Left lung (tissue), 4 donors: ENCODE measurements at regions not wholly inside any gene's neighbourhood (a gene's known extent, or its start where the extent isn't known, plus 50 kb on each side); places are given as distances from the start of the nearest gene placed in this dataset.

Experiments used
- ATAC-seq: fragments of 200-7000 bp; cut with Tn5 transposase; one replicate; pipeline ENCODE4 v1.9.1; 2020; ENCODE audit warnings: moderate library complexity
- DNase-seq, 4 donors: peaks; one replicate each; pipeline ENCODE4 v3.0.0-alpha.2; 2013 to 2020
- H3K27ac ChIP-seq, 2 donors: fragments of 200-600 bp; sonication (generic) in 1 of 2; one replicate each; pipeline versions ENCODE4 v1.5.0 to v1.8.0; 2020 to 2021
- H3K27me3 ChIP-seq, 2 donors: fragments of 200-600 bp; sonication (generic) in 1 of 2; one replicate each; pipeline versions ENCODE4 v1.5.0 to v1.8.0; 2020 to 2021
- H3K36me3 ChIP-seq, 2 donors: fragments of 200-600 bp; sonication (generic) in 1 of 2; one replicate each; pipeline versions ENCODE4 v1.5.0 to v1.8.0; 2020 to 2021
- H3K4me1 ChIP-seq, 2 donors: fragments of 200-600 bp; one replicate each; pipeline ENCODE4 v1.8.0; 2021
- H3K4me3 ChIP-seq, 2 donors: fragments of 200-600 bp; sonication (generic) in 1 of 2; one replicate each; pipeline versions ENCODE4 v1.5.0 to v1.8.0; 2020 to 2021; ENCODE audit warnings: mild to moderate bottlenecking in 1 of 2
- H3K9me3 ChIP-seq, 2 donors: fragments of 200-600 bp; sonication (generic) in 1 of 2; one replicate each; pipeline versions ENCODE4 v1.5.0 to v1.8.0; 2020 to 2021
- intact Hi-C, 2 donors: fragments of 100-400 bp; cut with DNase I; formaldehyde crosslinking; loops; one replicate each; pipeline versions ENCODE4 v1.11.2 to v1.14.2; 2022
- TF ChIP-seq, protein P1 (sequence below), 2 donors: fragments of 200-600 bp; sonication (generic) in 1 of 2; IDR thresholded peaks; one replicate each; pipeline versions ENCODE4 v1.5.0 to v1.8.0; 2021; ENCODE audit warnings: antibody characterized with exemption in 2 of 2
- donor health status: DM: no; HTN: yes; CAD: no.
- donor health status: DM: no; HTN: no; CAD: no.

- no peak overlapping the region for H3K27ac ChIP-seq
- H3K4me1 ChIP-seq = peaks cover 20 to 53% of the 10 kb centered on the region in 2 donors
- no peaks in the 10 kb centered on the region for H3K36me3 ChIP-seq
- H3K27me3 ChIP-seq = no peaks in the 10 kb centered on the region
- H3K9me3 ChIP-seq = no peaks in the 10 kb centered on the region
- DNase-seq (no peak), ATAC-seq (no peak)
- TF ChIP-seq, protein P1, sequence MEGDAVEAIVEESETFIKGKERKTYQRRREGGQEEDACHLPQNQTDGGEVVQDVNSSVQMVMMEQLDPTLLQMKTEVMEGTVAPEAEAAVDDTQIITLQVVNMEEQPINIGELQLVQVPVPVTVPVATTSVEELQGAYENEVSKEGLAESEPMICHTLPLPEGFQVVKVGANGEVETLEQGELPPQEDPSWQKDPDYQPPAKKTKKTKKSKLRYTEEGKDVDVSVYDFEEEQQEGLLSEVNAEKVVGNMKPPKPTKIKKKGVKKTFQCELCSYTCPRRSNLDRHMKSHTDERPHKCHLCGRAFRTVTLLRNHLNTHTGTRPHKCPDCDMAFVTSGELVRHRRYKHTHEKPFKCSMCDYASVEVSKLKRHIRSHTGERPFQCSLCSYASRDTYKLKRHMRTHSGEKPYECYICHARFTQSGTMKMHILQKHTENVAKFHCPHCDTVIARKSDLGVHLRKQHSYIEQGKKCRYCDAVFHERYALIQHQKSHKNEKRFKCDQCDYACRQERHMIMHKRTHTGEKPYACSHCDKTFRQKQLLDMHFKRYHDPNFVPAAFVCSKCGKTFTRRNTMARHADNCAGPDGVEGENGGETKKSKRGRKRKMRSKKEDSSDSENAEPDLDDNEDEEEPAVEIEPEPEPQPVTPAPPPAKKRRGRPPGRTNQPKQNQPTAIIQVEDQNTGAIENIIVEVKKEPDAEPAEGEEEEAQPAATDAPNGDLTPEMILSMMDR (IDR thresholded peaks at IDR 0.05) = no peak
- H3K4me3 ChIP-seq = no peak overlapping the region
- intact Hi-C loops = no loop called here
These were observed 66.5 kb upstream of the ERRFI1 start for GRCh38 chr1:8092657-8093056.

DNA sequence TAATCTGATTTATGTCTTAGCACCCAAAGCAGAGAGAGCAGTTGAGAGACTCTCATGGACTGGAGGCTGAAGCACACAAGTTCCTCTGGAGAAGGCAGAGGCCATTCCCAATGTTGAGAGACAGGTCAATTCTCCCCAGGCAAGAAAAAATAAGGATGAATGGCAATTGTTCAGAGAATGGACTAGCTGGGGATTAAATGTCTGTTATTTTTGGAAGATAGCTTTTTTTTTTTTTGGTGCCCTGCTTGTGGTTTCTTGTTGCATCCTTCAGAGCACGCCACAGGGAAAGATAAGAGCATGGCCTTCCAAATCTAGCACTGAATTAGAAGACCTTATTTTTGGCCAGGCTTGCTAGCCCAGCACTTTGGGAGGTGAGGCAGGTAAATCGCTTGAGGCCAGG is 65.6 kb upstream of the ERRFI1 start:
- Histone ChIP-seq H3K27ac (no peak overlapping the region), H3K36me3 (no peaks in the 10 kb centered on the region), H3K4me1 (peaks cover 20 to 44% of the 10 kb centered on the region in 2 donors), H3K4me3 (no peak overlapping the region), H3K27me3 (no peaks in the 10 kb centered on the region), H3K9me3 (no peaks in the 10 kb centered on the region)
- ATAC-seq = no peak
- intact Hi-C loops = no loop called here
- TF ChIP-seq, protein P1 (IDR thresholded peaks at IDR 0.05) = no peak
- no peak for DNase-seq

GRCh38 chr1:8090241-8090702 is 64.2 kb upstream of the ERRFI1 start:
- Histone ChIP-seq H3K27ac (peak overlapping the region; percentile 20 to 72), H3K27me3 (no peaks in the 10 kb centered on the region), H3K36me3 (no peaks in the 10 kb centered on the region), H3K4me3 (no peak overlapping the region), H3K4me1 (peaks cover 15 to 31% of the 10 kb centered on the region in 2 donors), H3K9me3 (no peaks in the 10 kb centered on the region)
- intact Hi-C loops = no loop called here
- TF ChIP-seq, protein P1 (IDR thresholded peaks at IDR 0.05) = no peak
- ATAC-seq (peak; percentile 86), DNase-seq (no peak)

DNA sequence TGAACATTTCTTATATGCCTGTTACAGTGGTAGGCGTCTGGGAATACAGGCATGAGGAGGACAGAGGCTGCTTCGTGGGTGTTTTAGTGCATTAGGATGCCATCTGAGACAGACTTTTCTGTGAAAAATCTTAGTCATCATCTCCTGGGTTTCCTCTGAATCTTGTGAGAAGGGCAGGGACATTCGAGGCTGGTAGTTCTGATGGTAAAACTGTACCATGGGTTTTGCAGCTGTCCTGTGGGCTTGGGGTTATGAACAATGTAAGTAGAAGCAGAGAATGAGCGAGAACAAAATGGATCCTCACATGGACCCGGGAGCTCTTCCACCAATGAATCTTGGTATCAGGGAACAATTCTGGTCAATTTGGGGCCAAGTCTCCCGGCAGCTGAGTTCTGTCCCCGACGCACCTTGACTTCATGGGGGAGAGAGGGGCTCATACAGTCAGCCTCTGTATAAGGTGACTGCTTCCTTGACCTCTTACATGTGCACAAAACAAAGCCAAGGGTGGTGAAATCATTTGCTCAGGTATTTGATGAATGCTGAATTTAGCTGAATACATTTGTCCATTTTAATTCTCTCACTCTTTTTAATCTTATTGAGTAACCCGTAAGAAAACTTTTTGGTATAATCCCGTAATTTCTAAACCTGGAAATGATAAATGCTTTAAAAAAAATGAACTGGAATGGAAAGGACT is 63.6 kb upstream of the ERRFI1 start:
- Histone ChIP-seq H3K4me3 (no peak overlapping the region), H3K36me3 (no peaks in the 10 kb centered on the region), H3K4me1 (peaks cover 13 to 25% of the 10 kb centered on the region in 2 donors), H3K27me3 (no peaks in the 10 kb centered on the region), H3K9me3 (no peaks in the 10 kb centered on the region), H3K27ac (peak overlapping the region; percentile 20 to 72)
- ATAC-seq (no peak), DNase-seq (no peak)
- TF ChIP-seq, protein P1 (IDR thresholded peaks at IDR 0.05) = no peak
- intact Hi-C loops = no loop called here

- no peak for ATAC-seq
- no peak overlapping the region for H3K4me3 ChIP-seq
- TF ChIP-seq, protein P1 (IDR thresholded peaks at IDR 0.05) = no peak
- H3K4me1 ChIP-seq = peaks cover 13 to 23% of the 10 kb centered on the region in 2 donors
- no peak overlapping the region for H3K27ac ChIP-seq
- intact Hi-C loops = no loop called here
- no peaks in the 10 kb centered on the region for H3K36me3 ChIP-seq
- no peak for DNase-seq
- no peaks in the 10 kb centered on the region for H3K9me3 ChIP-seq
- no peaks in the 10 kb centered on the region for H3K27me3 ChIP-seq
These were observed 59.9 kb upstream of the ERRFI1 start for GRCh38 chr1:8086055-8086454.
